ENCODE measurements at regions not wholly inside any gene's neighbourhood (a gene's known extent, or its start where the extent isn't known, plus 50 kb on each side); places are given as distances from the start of the nearest gene placed in this dataset.

- Histone ChIP-seq H4K20me1 (ENCODE audit: insufficient read depth) (no peaks in the 10 kb centered on the region), H3K4me2 (ENCODE audit: low read length) (no peak overlapping the region), H3K27ac (ENCODE audit: low read length) (no peak overlapping the region), H3K27me3 (ENCODE audit: insufficient read depth, low read depth, low read length) (no peaks in the 10 kb centered on the region), H3F3A (ENCODE audit: insufficient read depth, low read length, poor library complexity, severe bottlenecking) (no peaks in the 10 kb centered on the region), H3K36me3 (ENCODE audit: insufficient read depth, low read length) (no peaks in the 10 kb centered on the region), H3K9ac (ENCODE audit: low read length) (no peak overlapping the region), H3K79me2 (replicated peaks; ENCODE audit: insufficient read depth, low read length) (no peaks in the 10 kb centered on the region), H3K9me2 (ENCODE audit: insufficient read depth, low read length) (no peaks in the 10 kb centered on the region), H3K4me3 (ENCODE audit: low read length) (no peak overlapping the region), H2AFZ (ENCODE audit: low read depth, low read length) (no peak overlapping the region), H3K9me3 (ENCODE audit: low read length) (no peaks in the 10 kb centered on the region)
- TF ChIP-seq CTCF (IDR thresholded peaks at IDR 0.05; ENCODE audit: poor library complexity, severe bottlenecking) (no peak), EP300 (conservative IDR thresholded peaks at IDR 0.05; ENCODE audit: poor library complexity, severe bottlenecking) (no peak), SMC3 (conservative IDR thresholded peaks at IDR 0.05; ENCODE audit: poor library complexity) (no peak), RAD21 (conservative IDR thresholded peaks at IDR 0.05) (no peak), MXI1 (conservative IDR thresholded peaks at IDR 0.05; ENCODE audit: poor library complexity, severe bottlenecking) (no peak), EZH2 (IDR thresholded peaks at IDR 0.05; ENCODE audit: borderline replicate concordance, insufficient read depth, low read length, poor library complexity, severe bottlenecking) (no peak), REST (IDR thresholded peaks at IDR 0.05; ENCODE audit: borderline replicate concordance) (no peak), TAF1 (IDR thresholded peaks at IDR 0.05; ENCODE audit: low read depth) (no peak)
These were observed 135.4 kb downstream of the EVX1 start for GRCh38 chr7:27377988-27378387.

GRCh38 chr7:27382307-27382706 is 139.7 kb downstream of the EVX1 start:
- Histone ChIP-seq H3K27me3 (ENCODE audit: insufficient read depth, low read depth, low read length) (no peaks in the 10 kb centered on the region), H3K27ac (ENCODE audit: low read length) (no peak overlapping the region), H3K9me3 (ENCODE audit: low read length) (no peaks in the 10 kb centered on the region), H3K9ac (ENCODE audit: low read length) (no peak overlapping the region), H3K4me2 (ENCODE audit: low read length) (no peak overlapping the region), H3K36me3 (ENCODE audit: insufficient read depth, low read length) (no peaks in the 10 kb centered on the region), H3F3A (ENCODE audit: insufficient read depth, low read length, poor library complexity, severe bottlenecking) (no peaks in the 10 kb centered on the region), H4K20me1 (ENCODE audit: insufficient read depth) (no peaks in the 10 kb centered on the region), H3K4me3 (ENCODE audit: low read length) (no peak overlapping the region), H3K9me2 (ENCODE audit: insufficient read depth, low read length) (no peaks in the 10 kb centered on the region), H3K79me2 (replicated peaks; ENCODE audit: insufficient read depth, low read length) (no peaks in the 10 kb centered on the region), H2AFZ (ENCODE audit: low read depth, low read length) (no peak overlapping the region)
- TF ChIP-seq REST (IDR thresholded peaks at IDR 0.05; ENCODE audit: borderline replicate concordance) (no peak), SMC3 (conservative IDR thresholded peaks at IDR 0.05; ENCODE audit: poor library complexity) (no peak), TAF1 (IDR thresholded peaks at IDR 0.05; ENCODE audit: low read depth) (no peak)
